Fibroblast of lung (primary cell): ENCODE measurements at regions not wholly inside any gene's neighbourhood (a gene's known extent, or its start where the extent isn't known, plus 50 kb on each side); places are given as distances from the start of the nearest gene placed in this dataset.

Source experiments
- DNase-seq, 2 donors: peaks; one replicate each; pipeline versions ENCODE4 v3.0.0 to v3.0.0-alpha.2; 2010; ENCODE audit warnings: low read depth in 2 of 2
- H2AFZ ChIP-seq: 2 replicates; pipeline ENCODE4 v1.5.1; 2012; ENCODE audit warnings: low read length, control low read depth, inconsistent platforms
- H3K27ac ChIP-seq: 2 replicates; pipeline ENCODE4 v1.5.1; 2011; ENCODE audit warnings: low read length, control low read depth; ENCODE audit not compliant: insufficient read depth
- H3K27me3 ChIP-seq: 2 replicates; pipeline ENCODE4 v1.5.1; 2011; ENCODE audit warnings: mild to moderate bottlenecking, low read length; ENCODE audit not compliant: control insufficient read depth, insufficient read depth
- H3K36me3 ChIP-seq: 2 replicates; pipeline ENCODE4 v1.5.1; 2011; ENCODE audit warnings: low read length; ENCODE audit not compliant: control insufficient read depth, insufficient read depth
- H3K4me1 ChIP-seq: 2 replicates; pipeline ENCODE4 v1.5.1; 2011; ENCODE audit warnings: low read length; ENCODE audit not compliant: control insufficient read depth, insufficient read depth; ENCODE audit errors: extremely low read depth
- H3K4me2 ChIP-seq: 2 replicates; pipeline ENCODE4 v1.5.1; 2011; ENCODE audit warnings: low read length, control low read depth; ENCODE audit not compliant: insufficient read depth; ENCODE audit errors: extremely low read depth
- H3K4me3 ChIP-seq, 4 experiments: fragments of 200-600 bp in 1 of 4; sonication (generic) in 1 of 4; replicated peaks in 1 of 4; 2 replicates each; pipeline ENCODE4 v1.5.1; 2011 to 2016; ENCODE audit warnings: low read length in 4 of 4, low read depth in 3 of 4, mild to moderate bottlenecking in 3 of 4, control low read depth in 2 of 4, inconsistent platforms in 1 of 4, mixed read lengths in 1 of 4; ENCODE audit not compliant: insufficient read depth in 1 of 4; ENCODE audit errors: control extremely low read depth in 1 of 4
- H3K79me2 ChIP-seq: 2 replicates; pipeline ENCODE4 v1.5.1; 2012; ENCODE audit warnings: mild to moderate bottlenecking, low read length, inconsistent platforms; ENCODE audit not compliant: control insufficient read depth, insufficient read depth
- H3K9ac ChIP-seq: 2 replicates; pipeline ENCODE4 v1.5.1; 2011; ENCODE audit warnings: mild to moderate bottlenecking, low read length, control low read depth; ENCODE audit not compliant: insufficient read depth
- H3K9me3 ChIP-seq: 2 replicates; pipeline ENCODE4 v1.5.1; 2012; ENCODE audit warnings: low read depth, low read length; ENCODE audit not compliant: control insufficient read depth, insufficient read depth
- H4K20me1 ChIP-seq: 2 replicates; pipeline ENCODE4 v1.5.1; 2011; ENCODE audit warnings: low read length; ENCODE audit not compliant: control insufficient read depth, insufficient read depth; ENCODE audit errors: extremely low read depth
- CTCF ChIP-seq, 2 donors: IDR thresholded peaks in 1 of 2; conservative IDR thresholded peaks in 1 of 2; 1 replicate in 1 of 2; 2 replicates in 1 of 2; pipeline ENCODE4 v1.5.1; 2011 to 2012; ENCODE audit warnings: low read length in 2 of 2, control low read depth in 1 of 2, inconsistent platforms in 1 of 2, low read depth in 1 of 2, mild to moderate bottlenecking in 1 of 2
- EZH2 ChIP-seq: IDR thresholded peaks from 2 replicates; pipeline ENCODE4 v1.5.1; 2012; ENCODE audit warnings: low read length, control low read depth, mild to moderate bottlenecking; ENCODE audit errors: missing control alignments

- Histone ChIP-seq H3K9me3 (no peaks in the 10 kb centered on the region), H3K4me3 (no peak overlapping the region), H4K20me1 (no peaks in the 10 kb centered on the region), H3K4me2 (no peak overlapping the region), H3K79me2 (no peaks in the 10 kb centered on the region), H3K27ac (no peak overlapping the region), H2AFZ (no peak overlapping the region), H3K4me1 (no peaks in the 10 kb centered on the region), H3K27me3 (peaks cover 2% of the 10 kb centered on the region), H3K36me3 (no peaks in the 10 kb centered on the region), H3K9ac (no peak overlapping the region)
- no peak for TF ChIP-seq EZH2
- no peak for TF ChIP-seq CTCF (conservative IDR thresholded peaks at IDR 0.05 in 1 of 2, IDR thresholded peaks at IDR 0.05 in 1 of 2; ENCODE audit: low read depth in 1 of 2, low read length in 2 of 2)
- no peak for DNase-seq
These were observed 104.7 kb upstream of the NKX1-1 start for GRCh38 chr4:1510931-1511330.

GRCh38 chr4:1509366-1509765 lies 103.1 kb upstream of the NKX1-1 start:
- DNase-seq: no peak
- no peak overlapping the region for H2AFZ ChIP-seq
- no peak overlapping the region for H3K9ac ChIP-seq
- H3K4me3 ChIP-seq: no peak overlapping the region
- TF ChIP-seq EZH2 (no peak), CTCF (conservative IDR thresholded peaks at IDR 0.05 in 1 of 2, IDR thresholded peaks at IDR 0.05 in 1 of 2; ENCODE audit: low read depth in 1 of 2, low read length in 2 of 2) (no peak)
- H3K27ac ChIP-seq: no peak overlapping the region
- H3K4me2 ChIP-seq: no peak overlapping the region
- H3K27me3 ChIP-seq: peaks cover 2% of the 10 kb centered on the region
- H3K9me3 ChIP-seq: no peaks in the 10 kb centered on the region
- no peaks in the 10 kb centered on the region for H4K20me1 ChIP-seq
- H3K36me3 ChIP-seq: no peaks in the 10 kb centered on the region
- H3K4me1 ChIP-seq: no peaks in the 10 kb centered on the region
- H3K79me2 ChIP-seq: no peaks in the 10 kb centered on the region

GRCh38 chr4:1508161-1509160 lies 102.2 kb upstream of the NKX1-1 start:
- no peak for DNase-seq
- Histone ChIP-seq H3K4me2 (no peak overlapping the region), H3K9ac (no peak overlapping the region), H3K36me3 (no peaks in the 10 kb centered on the region), H3K9me3 (no peaks in the 10 kb centered on the region), H3K4me3 (no peak overlapping the region), H3K4me1 (no peaks in the 10 kb centered on the region), H2AFZ (no peak overlapping the region), H4K20me1 (no peaks in the 10 kb centered on the region), H3K27ac (no peak overlapping the region), H3K79me2 (no peaks in the 10 kb centered on the region), H3K27me3 (peaks cover 2% of the 10 kb centered on the region)
- no peak for TF ChIP-seq EZH2
- no peak for TF ChIP-seq CTCF (conservative IDR thresholded peaks at IDR 0.05 in 1 of 2, IDR thresholded peaks at IDR 0.05 in 1 of 2; ENCODE audit: low read depth in 1 of 2, low read length in 2 of 2)
